Heart left ventricle (tissue), 13 donors: ENCODE measurements at regions not wholly inside any gene's neighbourhood (a gene's known extent, or its start where the extent isn't known, plus 50 kb on each side); places are given as distances from the start of the nearest gene placed in this dataset.

Source experiments
- CTCF ChIP-seq, 12 donors: fragments of 200-600 bp; sonication (generic) in 4 of 12; IDR thresholded peaks; one replicate each; pipeline versions ENCODE4 v1.5.0 to v1.8.0; 2018 to 2022; ENCODE audit warnings: antibody characterized with exemption in 12 of 12, mild to moderate bottlenecking in 5 of 12
- POLR2A ChIP-seq, 2 donors: fragments of 450-650 bp; IDR thresholded peaks; one replicate each; pipeline ENCODE4 v1.6.1; 2017; ENCODE audit warnings: antibody characterized with exemption in 2 of 2, mild to moderate bottlenecking in 2 of 2, moderate library complexity in 2 of 2
- donor health status: ischemic (EF 13 %, LVEDD 7.1; RV severe dilation, severe dysfunction).
- donor health status: DM: no; HTN: yes; CAD: no.
- donor health status: DM: no; HTN: no; CAD: no.
- donor health status: ischemic (EF 25% LVEDD 6.9; RV normal size, moderate dysfunction).
- donor health status: ischemic (EF 25% LVEDD 5.7; RV mildly dilated, moderate dysfunction).
- donor health status: ischemic (EF 35%, LVEDD 5.7; RV mildly dilated, moderate dysfunction).
- donor health status: nonischemic (EF 11% LVEDD 7.7; RV severe dilation, severe dysfunction).
- donor health status: DM: yes; HTN: yes; CAD: no.
- donor health status: PGD.
- donor health status: ischemic (EF 29% LVEDD 5.4; RV normal size, mild dysfunction).
- donor health status: nonischemic (EF 23%, LVEDD 6.1; RV moderate dilation, normal function).

GRCh38 chr1:80629304-80629837 is 1171.4 kb upstream of the ADGRL2 start:
- TF ChIP-seq CTCF (IDR thresholded peaks at IDR 0.05) (no peak), POLR2A (IDR thresholded peaks at IDR 0.05) (no peak)
